NOMO-1 (cell line): ENCODE measurements at regions not wholly inside any gene's neighbourhood (a gene's known extent, or its start where the extent isn't known, plus 50 kb on each side); places are given as distances from the start of the nearest gene placed in this dataset.

Experiments used
- DNase-seq, 2 experiments: peaks; one replicate each; lab custom pipeline; 2025; ENCODE audit not compliant: unreplicated experiment in 2 of 2; lab: John Stamatoyannopoulos, UW

- DNase-seq: no peak
Measured at GRCh38 chr12:125263385-125263784, 198.2 kb downstream of the AACS start.

GRCh38 chr12:125267114-125267513, 201.9 kb downstream of the AACS start:
- DNase-seq: no peak

DNA sequence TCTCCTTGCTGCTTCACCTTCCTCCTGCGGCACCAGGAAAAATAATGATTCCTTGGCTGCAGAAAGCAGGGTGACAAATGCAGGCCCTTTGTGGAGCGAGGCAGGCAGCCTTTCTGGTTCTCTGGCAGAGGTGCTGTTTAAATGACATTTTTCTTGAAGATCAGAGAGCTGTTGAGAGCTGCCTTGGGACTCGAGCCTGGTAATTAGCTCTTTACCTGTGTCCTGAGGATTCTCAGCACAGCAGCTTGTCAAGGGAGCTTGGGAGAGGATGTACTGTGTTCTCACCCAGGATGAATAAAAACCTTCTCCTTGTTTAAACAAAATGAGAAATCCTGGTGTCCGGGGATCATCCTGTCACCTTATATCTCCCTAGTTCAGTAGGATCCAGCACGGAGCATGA, 204.0 kb downstream of the AACS start:
- DNase-seq: no peak

GRCh38 chr12:125271892-125272291, 206.7 kb downstream of the AACS start:
- no peak for DNase-seq

DNA sequence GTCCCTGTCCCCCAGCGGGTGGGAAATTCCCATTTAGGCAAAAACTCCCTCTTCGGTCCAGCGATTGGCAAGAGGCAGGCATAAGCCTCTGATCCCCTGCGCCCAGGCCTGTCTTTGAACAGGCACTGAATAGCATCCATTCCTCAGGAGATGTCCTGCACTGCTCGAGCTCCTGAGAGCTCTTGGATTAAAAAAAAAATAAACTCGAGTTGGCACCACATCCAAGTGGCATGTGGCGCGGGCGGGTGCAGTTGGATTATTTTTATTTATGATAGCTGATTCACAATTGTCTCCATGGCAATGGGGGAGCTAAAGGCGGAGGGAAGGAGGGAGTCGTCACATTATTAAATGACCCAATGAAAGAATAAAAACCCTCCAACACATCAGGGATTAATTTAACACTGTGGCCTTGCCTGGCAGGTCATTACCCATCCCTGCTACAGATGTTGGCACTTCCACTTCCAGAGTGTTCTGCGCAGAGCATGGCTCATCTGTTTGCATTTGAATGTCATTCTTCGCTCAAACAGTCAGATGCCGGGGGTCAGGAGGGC, 207.2 kb downstream of the AACS start:
- DNase-seq: no peak

DNA sequence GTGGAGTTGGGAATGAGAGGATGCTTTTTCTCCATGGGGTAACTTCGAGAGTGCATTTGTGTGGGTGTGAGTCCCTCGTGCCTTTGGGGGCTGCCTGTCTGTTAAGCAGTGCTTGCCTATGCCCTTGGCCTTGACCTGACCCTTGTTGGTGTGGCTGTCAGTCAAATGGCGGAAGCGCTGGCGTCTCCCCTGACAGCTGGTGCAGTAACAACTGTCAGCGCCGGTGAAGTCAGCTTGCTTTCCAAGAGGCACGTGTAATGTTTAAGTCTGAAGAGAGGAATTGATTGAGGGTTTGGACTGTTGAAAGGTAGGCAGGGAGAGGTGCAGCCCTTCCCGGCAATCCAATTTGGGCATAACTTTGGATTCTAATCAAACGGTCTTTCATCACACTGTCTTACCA, 211.3 kb downstream of the AACS start:
- DNase-seq: no peak

DNA sequence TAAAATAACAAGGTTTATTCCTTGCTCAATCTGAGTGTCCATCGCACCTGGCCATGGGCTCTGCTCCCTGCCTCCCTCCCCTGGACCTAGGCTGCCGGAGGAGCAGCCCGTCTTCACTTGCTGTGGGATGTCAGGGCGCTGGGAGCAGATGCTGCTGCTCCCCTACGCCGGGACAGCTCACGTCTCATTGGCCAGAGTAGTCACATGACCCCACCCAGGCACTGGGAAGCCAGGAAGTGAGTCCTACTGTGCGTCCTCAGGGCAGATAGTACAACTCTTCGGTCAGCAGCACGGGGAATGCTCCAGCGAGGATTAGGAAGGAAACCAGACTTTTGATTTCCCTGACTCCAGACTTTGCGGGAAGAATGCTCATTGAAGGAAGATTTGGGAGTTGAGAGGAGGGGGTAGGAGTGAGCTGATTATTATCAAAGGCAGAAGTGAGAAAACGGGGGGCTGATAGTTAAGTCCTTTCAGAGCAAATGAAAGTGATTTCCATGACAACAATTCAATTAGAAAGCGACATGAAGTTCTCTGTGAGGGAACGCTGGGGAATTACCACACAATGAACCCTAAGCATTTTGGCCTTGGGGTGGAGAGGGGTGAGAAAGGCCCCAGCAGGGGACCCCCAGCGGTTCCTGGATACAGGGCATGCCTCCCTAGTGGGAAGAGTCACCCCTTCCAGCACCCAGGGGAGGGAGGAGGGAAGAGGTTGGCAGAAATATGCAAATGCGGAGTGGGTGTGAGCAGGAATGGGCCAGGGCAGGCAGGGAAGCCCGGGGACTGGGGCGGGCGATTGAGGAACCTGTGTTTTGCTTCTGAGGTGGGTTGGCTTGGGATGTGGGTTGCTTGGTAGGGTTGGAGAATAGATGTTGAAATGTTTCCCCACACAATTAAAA, 215.5 kb downstream of the AACS start:
- no peak for DNase-seq

- no peak for DNase-seq
Measured at GRCh38 chr12:125282921-125283320, 217.7 kb downstream of the AACS start.

GRCh38 chr12:125283521-125283920, 218.3 kb downstream of the AACS start:
- DNase-seq: no peak

DNA sequence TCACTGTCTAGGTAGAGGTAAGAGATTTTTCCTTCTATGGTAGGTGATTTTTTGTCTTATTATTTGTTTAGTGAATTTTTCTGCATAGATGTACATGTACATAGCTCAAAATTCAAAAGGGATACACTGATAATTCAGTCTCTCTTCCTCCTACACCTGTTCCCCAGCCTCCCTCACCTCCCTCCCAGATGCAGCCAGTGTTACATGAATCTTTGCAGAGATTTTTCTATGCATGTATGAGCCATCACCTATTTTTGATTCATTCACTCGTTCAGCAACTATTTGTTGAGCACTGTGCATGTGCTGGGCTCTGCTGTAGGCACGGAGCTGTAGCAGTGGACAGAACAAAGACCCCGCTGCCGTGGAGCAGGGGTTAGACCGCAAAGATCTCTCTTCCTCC, 218.9 kb downstream of the AACS start:
- DNase-seq: no peak

- no peak for DNase-seq
Measured at GRCh38 chr12:125284945-125285685, 219.9 kb downstream of the AACS start.

DNA sequence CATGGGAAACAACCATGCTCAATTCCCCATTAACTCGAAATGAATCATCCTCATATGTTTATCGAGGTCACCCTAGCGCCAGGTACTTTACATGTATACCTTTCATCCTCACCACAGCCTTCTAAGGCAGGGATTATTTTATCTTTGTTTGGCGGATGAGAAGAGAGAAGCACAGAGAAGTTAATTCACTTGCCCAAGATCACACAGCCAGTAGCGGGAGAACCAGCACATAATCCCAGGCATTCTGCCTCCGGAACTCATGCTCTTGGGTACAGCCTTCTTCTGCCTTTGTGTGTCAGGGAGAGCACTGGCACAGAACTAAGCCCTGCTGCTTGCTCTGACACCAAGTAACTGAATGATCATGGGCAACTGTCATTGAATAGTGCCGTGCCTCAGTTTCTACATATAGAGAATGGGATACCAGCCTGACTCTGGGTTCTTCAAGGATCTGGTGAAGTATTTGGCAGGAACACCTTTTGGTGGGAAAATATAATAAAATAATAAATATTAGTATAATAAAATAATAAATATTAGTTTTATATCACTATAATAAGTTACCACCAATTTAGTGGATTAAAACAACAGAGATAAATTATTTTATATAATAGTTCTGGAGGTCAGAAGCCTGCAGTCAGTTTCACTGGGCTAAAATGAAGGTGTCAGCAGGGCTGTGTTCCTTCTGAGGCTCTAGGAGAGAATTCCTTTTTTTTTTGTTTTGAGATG, 220.9 kb downstream of the AACS start:
- no peak for DNase-seq

DNA sequence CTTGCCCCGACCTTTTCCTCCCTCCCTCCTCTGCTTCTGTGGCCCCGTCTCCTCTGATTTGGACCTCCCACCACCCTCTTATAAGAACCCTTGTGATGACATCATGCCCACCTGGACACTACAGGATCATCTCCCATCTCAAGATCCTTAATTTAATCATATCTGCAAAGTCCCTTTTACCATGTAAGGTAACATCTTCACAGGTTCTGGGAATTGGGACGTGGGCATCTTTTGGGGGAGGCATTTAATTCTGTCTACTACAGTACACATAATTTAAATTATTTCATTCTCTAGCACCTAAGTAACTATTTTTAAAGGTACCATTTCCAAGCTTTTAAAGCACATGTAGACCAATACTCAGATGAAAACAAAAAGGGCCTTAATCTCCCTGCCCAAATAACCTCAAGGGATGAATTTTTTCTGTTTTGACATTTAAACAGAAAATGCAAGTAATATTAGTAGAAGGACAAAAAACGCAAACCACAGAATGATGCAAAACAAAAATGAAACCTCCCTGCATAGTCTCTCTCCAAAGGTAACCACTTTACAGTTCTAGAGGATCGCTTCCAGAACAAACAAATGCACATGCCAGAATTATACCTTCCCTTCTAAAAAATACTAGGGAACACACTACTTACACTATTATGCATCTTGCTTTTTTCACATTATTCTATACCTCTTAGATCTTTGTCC, 222.1 kb downstream of the AACS start:
- no peak for DNase-seq

GRCh38 chr12:125288931-125289928, 224.0 kb downstream of the AACS start:
- DNase-seq: no peak

DNA sequence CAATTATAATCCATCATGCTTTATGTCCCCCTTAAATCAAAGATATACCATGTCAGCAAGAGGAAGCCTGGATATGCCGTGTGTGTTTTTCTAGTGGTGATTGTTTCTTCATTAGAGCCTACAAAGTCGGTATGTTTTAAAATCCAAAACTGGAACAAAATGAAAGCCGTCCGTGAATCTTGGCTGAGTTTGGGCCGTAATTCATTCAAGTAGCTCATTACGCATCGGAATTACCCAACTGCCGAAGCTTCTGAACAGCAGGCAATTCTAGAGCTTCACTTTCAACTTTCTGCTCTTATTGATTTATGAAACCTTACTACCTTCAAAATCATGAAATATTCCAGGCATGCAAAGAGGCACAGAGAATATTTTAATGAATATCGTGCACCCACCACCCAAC, 224.7 kb downstream of the AACS start:
- DNase-seq: no peak

- no peak for DNase-seq
Measured at GRCh38 chr12:125292700-125293099, 227.5 kb downstream of the AACS start.

DNA sequence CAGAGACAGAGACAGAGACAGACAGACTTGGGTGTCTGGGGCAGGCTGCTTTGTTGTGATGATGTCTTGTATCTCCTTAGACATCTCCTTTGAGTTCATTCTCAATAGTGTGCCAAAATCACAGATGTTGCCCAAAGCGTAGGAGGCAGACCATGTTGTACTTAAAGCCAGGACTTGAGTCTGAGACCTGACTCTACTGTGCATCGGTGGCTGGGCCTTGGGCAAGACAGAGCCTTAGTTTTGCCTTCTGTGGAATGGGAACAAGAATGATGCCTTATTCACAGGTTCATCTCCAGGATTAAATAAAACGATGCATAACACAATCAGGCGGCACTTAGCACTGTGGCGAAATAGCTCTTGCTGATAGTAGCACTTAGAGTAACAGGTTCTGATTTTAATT, 230.3 kb downstream of the AACS start:
- DNase-seq: no peak

- no peak for DNase-seq
Measured at GRCh38 chr12:125296701-125297100, 231.5 kb downstream of the AACS start.

- DNase-seq: no peak
Measured at GRCh38 chr12:125299840-125300239, 234.6 kb downstream of the AACS start.
